Nephron (organoid): ENCODE measurements at regions not wholly inside any gene's neighbourhood (a gene's known extent, or its start where the extent isn't known, plus 50 kb on each side); places are given as distances from the start of the nearest gene placed in this dataset.

Experiments
- H3K27ac Mint-ChIP-seq, 3 experiments: 2 replicates each; pipeline ENCODE4 v1.8.0; 2020; ENCODE audit warnings: mixed read lengths in 3 of 3, mild to moderate bottlenecking in 2 of 3, moderate library complexity in 1 of 3
- H3K27me3 Mint-ChIP-seq: 2 replicates; pipeline ENCODE4 v1.8.0; 2021; ENCODE audit warnings: low read depth, mild to moderate bottlenecking, moderate library complexity, mixed read lengths
- H3K36me3 Mint-ChIP-seq: 2 replicates; pipeline ENCODE4 v1.8.0; 2020; ENCODE audit warnings: low read depth, mixed read lengths
- H3K4me1 Mint-ChIP-seq: 2 replicates; pipeline ENCODE4 v1.8.0; 2020; ENCODE audit warnings: mixed read lengths
- H3K4me3 Mint-ChIP-seq, 3 experiments: 2 replicates each; pipeline ENCODE4 v1.8.0; 2020; ENCODE audit warnings: mild to moderate bottlenecking in 3 of 3, mixed read lengths in 3 of 3, moderate library complexity in 2 of 3
- H3K9me3 Mint-ChIP-seq: 2 replicates; pipeline ENCODE4 v1.8.0; 2020; ENCODE audit warnings: mixed read lengths
- TF ChIP-seq, protein P1 (sequence below), 3 experiments: fragments of 200-600 bp; sonication (generic); IDR thresholded peaks; one replicate each; pipeline ENCODE4 v1.5.0; 2021; ENCODE audit warnings: antibody characterized with exemption in 3 of 3; ENCODE audit not compliant: unreplicated experiment in 3 of 3

DNA sequence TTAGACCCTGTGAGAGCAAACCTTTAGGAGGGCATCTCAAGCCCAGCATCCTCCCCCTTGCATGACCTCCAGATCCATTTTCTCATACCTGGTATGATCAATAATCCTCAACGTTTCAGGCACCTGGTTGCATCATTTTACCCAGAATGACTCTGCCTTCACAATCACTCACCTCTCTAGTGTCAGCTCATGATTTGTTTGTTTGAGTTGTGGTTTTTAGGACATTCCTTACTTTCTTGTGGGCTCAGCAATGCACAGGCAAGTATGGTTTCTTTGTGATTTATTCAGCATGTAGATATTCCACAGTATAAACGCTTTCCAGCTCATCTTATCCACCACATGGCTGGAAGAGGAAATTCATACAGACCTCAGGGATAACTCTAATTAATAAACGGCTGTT, 93.6 kb upstream of the CPEB2 start:
- TF ChIP-seq, protein P1, sequence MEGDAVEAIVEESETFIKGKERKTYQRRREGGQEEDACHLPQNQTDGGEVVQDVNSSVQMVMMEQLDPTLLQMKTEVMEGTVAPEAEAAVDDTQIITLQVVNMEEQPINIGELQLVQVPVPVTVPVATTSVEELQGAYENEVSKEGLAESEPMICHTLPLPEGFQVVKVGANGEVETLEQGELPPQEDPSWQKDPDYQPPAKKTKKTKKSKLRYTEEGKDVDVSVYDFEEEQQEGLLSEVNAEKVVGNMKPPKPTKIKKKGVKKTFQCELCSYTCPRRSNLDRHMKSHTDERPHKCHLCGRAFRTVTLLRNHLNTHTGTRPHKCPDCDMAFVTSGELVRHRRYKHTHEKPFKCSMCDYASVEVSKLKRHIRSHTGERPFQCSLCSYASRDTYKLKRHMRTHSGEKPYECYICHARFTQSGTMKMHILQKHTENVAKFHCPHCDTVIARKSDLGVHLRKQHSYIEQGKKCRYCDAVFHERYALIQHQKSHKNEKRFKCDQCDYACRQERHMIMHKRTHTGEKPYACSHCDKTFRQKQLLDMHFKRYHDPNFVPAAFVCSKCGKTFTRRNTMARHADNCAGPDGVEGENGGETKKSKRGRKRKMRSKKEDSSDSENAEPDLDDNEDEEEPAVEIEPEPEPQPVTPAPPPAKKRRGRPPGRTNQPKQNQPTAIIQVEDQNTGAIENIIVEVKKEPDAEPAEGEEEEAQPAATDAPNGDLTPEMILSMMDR (IDR thresholded peaks at IDR 0.05; ENCODE audit: unreplicated experiment in 3 of 3) = no peak
- no peaks in the 10 kb centered on the region for H3K9me3 Mint-ChIP-seq
- H3K36me3 Mint-ChIP-seq = no peaks in the 10 kb centered on the region
- peaks cover 4% of the 10 kb centered on the region for H3K27me3 Mint-ChIP-seq
- H3K4me1 Mint-ChIP-seq = no peaks in the 10 kb centered on the region
- H3K27ac Mint-ChIP-seq = no peak overlapping the region
- H3K4me3 Mint-ChIP-seq = no peak overlapping the region

DNA sequence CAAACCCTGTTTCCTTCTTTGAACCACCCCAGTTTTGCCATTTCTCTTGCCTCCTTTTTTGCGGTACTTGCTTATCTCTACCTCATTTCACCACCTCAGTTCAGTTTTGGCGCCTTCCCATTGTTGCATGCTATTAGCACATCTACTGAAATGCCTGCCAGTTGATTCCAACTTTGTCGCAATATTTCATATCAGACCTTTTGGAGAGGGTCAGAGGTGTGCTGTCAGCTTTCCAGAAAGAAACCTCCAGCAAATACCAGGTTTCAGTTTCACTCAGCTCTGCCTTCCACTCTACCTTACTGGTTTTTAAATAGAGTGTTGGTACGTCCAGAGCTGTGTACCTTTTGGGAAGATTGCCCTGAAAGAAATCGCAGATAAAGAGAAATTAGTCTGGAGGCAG, 91.9 kb upstream of the CPEB2 start:
- TF ChIP-seq, protein P1 (IDR thresholded peaks at IDR 0.05; ENCODE audit: unreplicated experiment in 3 of 3) = no peak
- H3K9me3 Mint-ChIP-seq = no peaks in the 10 kb centered on the region
- no peak overlapping the region for H3K4me3 Mint-ChIP-seq

DNA sequence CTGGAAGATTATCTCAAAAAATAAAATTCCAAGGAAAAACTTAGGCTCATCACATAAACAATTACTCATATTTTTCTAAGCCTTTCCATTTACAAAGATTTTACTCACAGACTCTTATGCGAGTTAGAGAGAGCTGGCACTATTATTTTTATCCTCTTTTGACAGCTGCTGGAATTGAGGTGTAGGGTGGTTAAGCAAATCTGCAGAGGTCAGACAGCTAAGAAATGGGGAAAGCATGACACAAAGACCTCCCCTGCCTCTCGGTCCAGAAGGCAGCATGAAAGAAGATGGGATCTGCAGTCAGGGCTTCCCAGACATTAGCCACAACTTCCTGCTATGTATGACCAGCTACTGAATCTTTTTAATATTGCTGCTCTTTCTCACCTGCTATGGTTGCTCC, 89.9 kb upstream of the CPEB2 start:
- Mint-ChIP-seq H3K27me3 (no peaks in the 10 kb centered on the region), H3K9me3 (no peaks in the 10 kb centered on the region), H3K4me1 (no peaks in the 10 kb centered on the region), H3K36me3 (no peaks in the 10 kb centered on the region), H3K27ac (no peak overlapping the region), H3K4me3 (no peak overlapping the region)
- TF ChIP-seq, protein P1 (IDR thresholded peaks at IDR 0.05; ENCODE audit: unreplicated experiment in 3 of 3) = no peak

More for the DNA sequence above, 91.9 kb upstream of the CPEB2 start:
- no peaks in the 10 kb centered on the region for H3K27me3 Mint-ChIP-seq
- H3K4me1 Mint-ChIP-seq = no peaks in the 10 kb centered on the region
- no peak overlapping the region for H3K27ac Mint-ChIP-seq
- H3K36me3 Mint-ChIP-seq = no peaks in the 10 kb centered on the region

- Mint-ChIP-seq H3K9me3 (no peaks in the 10 kb centered on the region), H3K27me3 (no peaks in the 10 kb centered on the region), H3K4me3 (no peak overlapping the region), H3K27ac (no peak overlapping the region), H3K36me3 (no peaks in the 10 kb centered on the region), H3K4me1 (no peaks in the 10 kb centered on the region)
- TF ChIP-seq, protein P1 (IDR thresholded peaks at IDR 0.05; ENCODE audit: unreplicated experiment in 3 of 3) = no peak
These were observed 87.3 kb upstream of the CPEB2 start for GRCh38 chr4:14915018-14915417.

GRCh38 chr4:14916554-14917297, 85.6 kb upstream of the CPEB2 start:
- TF ChIP-seq, protein P1 (IDR thresholded peaks at IDR 0.05; ENCODE audit: unreplicated experiment in 3 of 3) = no peak
- no peak overlapping the region for H3K4me3 Mint-ChIP-seq
- H3K9me3 Mint-ChIP-seq = no peaks in the 10 kb centered on the region
- H3K27me3 Mint-ChIP-seq = no peaks in the 10 kb centered on the region
- no peaks in the 10 kb centered on the region for H3K36me3 Mint-ChIP-seq
- H3K4me1 Mint-ChIP-seq = no peaks in the 10 kb centered on the region
- no peak overlapping the region for H3K27ac Mint-ChIP-seq

DNA sequence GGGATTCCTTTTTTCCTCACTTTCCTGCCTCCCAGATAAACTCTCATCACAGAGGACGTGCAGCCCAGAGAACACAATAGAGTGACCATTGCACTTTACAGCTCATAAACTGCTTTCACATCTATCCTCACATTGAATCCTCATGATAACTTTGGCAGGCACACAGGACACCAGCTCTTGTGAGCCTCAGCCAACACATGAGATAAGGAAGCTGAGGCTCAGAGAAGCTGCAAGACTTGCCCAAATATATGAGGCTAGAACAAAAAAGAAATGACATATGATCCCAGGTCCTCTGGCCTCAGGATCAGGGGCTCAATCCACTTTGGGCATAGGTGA, 85.0 kb upstream of the CPEB2 start:
- TF ChIP-seq, protein P1 (IDR thresholded peaks at IDR 0.05; ENCODE audit: unreplicated experiment in 3 of 3) = no peak
- H3K27ac Mint-ChIP-seq = no peak overlapping the region
- no peaks in the 10 kb centered on the region for H3K27me3 Mint-ChIP-seq
- no peaks in the 10 kb centered on the region for H3K4me1 Mint-ChIP-seq
- H3K9me3 Mint-ChIP-seq = no peaks in the 10 kb centered on the region
- H3K4me3 Mint-ChIP-seq = no peak overlapping the region
- H3K36me3 Mint-ChIP-seq = no peaks in the 10 kb centered on the region
